DND-41 (cell line): ENCODE measurements at regions not wholly inside any gene's neighbourhood (a gene's known extent, or its start where the extent isn't known, plus 50 kb on each side); places are given as distances from the start of the nearest gene placed in this dataset.

Experiments
- ATAC-seq: fragments of 200-7000 bp; cut with Tn5 transposase; 3 replicates; pipeline ENCODE4 v1.9.1; 2021; ENCODE audit warnings: low read depth; ENCODE audit not compliant: insufficient read depth
- DNase-seq: peaks from one replicate; pipeline ENCODE4 v3.0.0-alpha.2; 2020
- H2AFZ ChIP-seq: 2 replicates; pipeline ENCODE4 v1.6.0; 2012; ENCODE audit warnings: low read depth, low read length
- H3K27ac ChIP-seq: 2 replicates; pipeline ENCODE4 v1.5.1; 2012; ENCODE audit warnings: low read length, inconsistent platforms
- H3K27me3 ChIP-seq: fragments of 200-600 bp; sonication (generic); 2 replicates; pipeline ENCODE4 v1.6.0; 2012; ENCODE audit warnings: low read length, mild to moderate bottlenecking, inconsistent platforms; ENCODE audit not compliant: insufficient read depth, poor library complexity
- H3K36me3 ChIP-seq: 2 replicates; pipeline ENCODE4 v1.5.1; 2012; ENCODE audit warnings: low read length, inconsistent platforms; ENCODE audit not compliant: insufficient read depth
- H3K4me1 ChIP-seq: 2 replicates; pipeline ENCODE4 v1.5.1; 2012; ENCODE audit warnings: mild to moderate bottlenecking, low read length; ENCODE audit not compliant: insufficient read depth
- H3K4me2 ChIP-seq: 2 replicates; pipeline ENCODE4 v1.6.0; 2012; ENCODE audit warnings: mild to moderate bottlenecking, moderate library complexity, low read length, inconsistent platforms; ENCODE audit not compliant: insufficient read depth
- H3K4me3 ChIP-seq, 2 experiments: fragments of 200-600 bp in 1 of 2; shearing (Covaris generic) in 1 of 2; 2 replicates each; pipeline ENCODE4 v1.5.1; 2012 to 2016; ENCODE audit warnings: inconsistent platforms in 2 of 2, low read length in 2 of 2, mild to moderate bottlenecking in 2 of 2, low read depth in 1 of 2, moderate library complexity in 1 of 2
- H3K79me2 ChIP-seq: 2 replicates; pipeline ENCODE4 v1.6.0; 2012; ENCODE audit warnings: low read length, inconsistent platforms; ENCODE audit not compliant: insufficient read depth
- H3K9ac ChIP-seq: 2 replicates; pipeline ENCODE4 v1.6.0; 2012; ENCODE audit warnings: low read depth, mild to moderate bottlenecking, inconsistent platforms, low read length, moderate library complexity
- H3K9me3 ChIP-seq: 2 replicates; pipeline ENCODE4 v1.5.1; 2012; ENCODE audit warnings: low read length, moderate library complexity, mild to moderate bottlenecking, inconsistent platforms; ENCODE audit not compliant: insufficient read depth, severe bottlenecking
- H4K20me1 ChIP-seq: 2 replicates; pipeline ENCODE4 v1.6.0; 2012; ENCODE audit warnings: low read length; ENCODE audit not compliant: insufficient read depth
- EZH2 ChIP-seq: IDR thresholded peaks from 3 replicates; pipeline ENCODE4 v1.6.1; 2012; ENCODE audit warnings: borderline replicate concordance, low read depth, mild to moderate bottlenecking, moderate library complexity, low read length, inconsistent platforms; ENCODE audit not compliant: severe bottlenecking
- TF ChIP-seq, protein P1 (sequence below): IDR thresholded peaks from 2 replicates; pipeline ENCODE4 v1.5.1; 2012; ENCODE audit warnings: borderline replicate concordance, low read length, moderate library complexity, mild to moderate bottlenecking; ENCODE audit not compliant: poor library complexity, severe bottlenecking; ENCODE audit errors: extremely low read depth

DNA sequence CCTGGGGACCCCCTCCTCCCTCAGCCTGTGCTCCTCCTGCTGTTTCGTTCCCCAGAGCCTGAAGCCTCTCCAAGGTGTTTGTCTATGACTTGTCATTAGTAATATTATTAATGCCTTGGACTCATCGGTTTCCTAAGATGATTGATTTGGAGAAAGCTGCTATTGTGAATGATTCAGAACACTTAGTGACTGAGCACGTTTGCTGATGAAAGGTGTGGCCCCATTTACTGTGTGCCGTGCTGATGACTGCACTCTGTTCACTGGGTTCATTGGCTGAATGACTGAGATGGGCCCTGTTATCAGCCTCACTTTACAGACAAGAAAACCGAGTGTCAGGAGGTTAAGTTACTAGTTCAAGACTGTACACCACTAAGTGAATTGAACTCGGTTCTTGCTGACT, 111.4 kb downstream of the SPP2 start:
- TF ChIP-seq, protein P1, sequence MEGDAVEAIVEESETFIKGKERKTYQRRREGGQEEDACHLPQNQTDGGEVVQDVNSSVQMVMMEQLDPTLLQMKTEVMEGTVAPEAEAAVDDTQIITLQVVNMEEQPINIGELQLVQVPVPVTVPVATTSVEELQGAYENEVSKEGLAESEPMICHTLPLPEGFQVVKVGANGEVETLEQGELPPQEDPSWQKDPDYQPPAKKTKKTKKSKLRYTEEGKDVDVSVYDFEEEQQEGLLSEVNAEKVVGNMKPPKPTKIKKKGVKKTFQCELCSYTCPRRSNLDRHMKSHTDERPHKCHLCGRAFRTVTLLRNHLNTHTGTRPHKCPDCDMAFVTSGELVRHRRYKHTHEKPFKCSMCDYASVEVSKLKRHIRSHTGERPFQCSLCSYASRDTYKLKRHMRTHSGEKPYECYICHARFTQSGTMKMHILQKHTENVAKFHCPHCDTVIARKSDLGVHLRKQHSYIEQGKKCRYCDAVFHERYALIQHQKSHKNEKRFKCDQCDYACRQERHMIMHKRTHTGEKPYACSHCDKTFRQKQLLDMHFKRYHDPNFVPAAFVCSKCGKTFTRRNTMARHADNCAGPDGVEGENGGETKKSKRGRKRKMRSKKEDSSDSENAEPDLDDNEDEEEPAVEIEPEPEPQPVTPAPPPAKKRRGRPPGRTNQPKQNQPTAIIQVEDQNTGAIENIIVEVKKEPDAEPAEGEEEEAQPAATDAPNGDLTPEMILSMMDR = no peak
- TF ChIP-seq EZH2 = no peak
- Histone ChIP-seq H3K4me2 (no peak overlapping the region), H3K4me3 (no peak overlapping the region), H3K36me3 (no peaks in the 10 kb centered on the region), H3K79me2 (no peaks in the 10 kb centered on the region), H3K27me3 (no peaks in the 10 kb centered on the region), H2AFZ (no peak overlapping the region), H3K4me1 (peaks cover 28% of the 10 kb centered on the region), H3K27ac (no peak overlapping the region), H3K9ac (no peak overlapping the region), H3K9me3 (no peaks in the 10 kb centered on the region), H4K20me1 (no peaks in the 10 kb centered on the region)
- DNase-seq = no peak
- ATAC-seq = no peak

DNA sequence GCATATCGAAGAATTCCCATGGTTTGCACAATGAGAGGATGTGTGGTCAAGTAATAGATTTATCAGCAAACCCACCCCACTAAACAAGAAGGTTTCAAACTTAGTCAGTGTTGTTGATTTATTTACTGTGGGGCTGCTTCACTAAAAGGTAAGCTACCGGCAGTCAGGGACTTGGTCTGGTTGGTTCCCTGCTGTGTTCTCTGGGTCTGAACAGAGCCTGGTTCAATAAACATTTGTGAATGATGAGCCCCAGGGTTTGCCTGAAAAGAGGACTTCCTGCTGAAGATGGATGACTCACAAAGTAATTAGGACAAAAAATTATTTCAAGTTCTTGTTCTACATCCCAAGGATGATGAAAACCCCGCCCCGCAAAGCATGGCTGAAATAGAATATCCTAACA, 108.3 kb downstream of the SPP2 start:
- ATAC-seq = no peak

DNA sequence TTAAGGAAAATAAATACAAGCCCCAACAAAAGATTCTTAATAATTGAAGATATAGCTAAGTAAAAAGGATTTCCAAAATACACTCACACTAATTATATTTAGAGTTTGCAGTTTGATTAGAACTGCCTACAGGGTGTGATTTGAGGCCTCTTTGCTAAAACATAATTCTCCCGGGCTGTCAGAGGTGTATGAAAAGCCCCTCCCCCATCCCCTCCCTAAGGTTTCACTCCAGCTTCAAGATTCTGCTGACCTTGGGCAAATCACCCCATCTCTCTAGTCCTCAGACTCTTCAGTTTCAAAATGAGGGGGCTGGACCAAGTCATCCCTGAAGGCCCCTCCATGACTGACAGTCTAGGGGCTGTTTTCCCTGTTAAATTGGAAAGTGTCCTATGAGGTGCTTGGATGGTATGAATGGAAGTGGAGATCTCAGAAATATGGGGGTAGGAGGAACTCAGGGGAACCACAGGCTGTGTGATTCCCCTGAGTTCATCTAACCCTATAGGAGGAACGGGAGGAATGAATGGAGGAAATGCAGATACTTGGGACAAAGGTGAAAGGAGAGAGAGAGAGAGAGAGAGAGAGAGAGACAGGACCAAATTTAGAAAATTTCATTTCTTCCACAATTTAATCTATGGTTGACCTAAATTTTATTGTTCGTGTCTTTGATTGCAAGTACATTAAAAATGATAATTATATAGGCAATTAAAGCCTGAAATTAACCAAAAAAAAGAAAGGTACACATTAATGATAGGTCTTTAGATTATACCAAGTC, 107.5 kb downstream of the SPP2 start:
- H2AFZ ChIP-seq = no peak overlapping the region
- no peak overlapping the region for H3K9ac ChIP-seq
- no peak overlapping the region for H3K4me3 ChIP-seq
- DNase-seq = no peak
- no peaks in the 10 kb centered on the region for H3K79me2 ChIP-seq
- TF ChIP-seq EZH2 = no peak
- TF ChIP-seq, protein P1 = no peak
- no peaks in the 10 kb centered on the region for H4K20me1 ChIP-seq
- no peaks in the 10 kb centered on the region for H3K27me3 ChIP-seq
- no peaks in the 10 kb centered on the region for H3K9me3 ChIP-seq
- no peaks in the 10 kb centered on the region for H3K36me3 ChIP-seq
- H3K27ac ChIP-seq = no peak overlapping the region
- H3K4me1 ChIP-seq = no peaks in the 10 kb centered on the region
- ATAC-seq = no peak
- H3K4me2 ChIP-seq = no peak overlapping the region

More for the DNA sequence above, 108.3 kb downstream of the SPP2 start:
- no peak overlapping the region for H3K4me3 ChIP-seq
- no peaks in the 10 kb centered on the region for H3K79me2 ChIP-seq
- H3K27ac ChIP-seq = no peak overlapping the region
- H3K4me1 ChIP-seq = peaks cover 2% of the 10 kb centered on the region
- H3K36me3 ChIP-seq = no peaks in the 10 kb centered on the region
- no peak overlapping the region for H2AFZ ChIP-seq
- H4K20me1 ChIP-seq = no peaks in the 10 kb centered on the region
- no peaks in the 10 kb centered on the region for H3K9me3 ChIP-seq
- H3K9ac ChIP-seq = no peak overlapping the region
- DNase-seq = no peak
- no peaks in the 10 kb centered on the region for H3K27me3 ChIP-seq
- no peak overlapping the region for H3K4me2 ChIP-seq
- TF ChIP-seq, protein P1 = no peak
- no peak for TF ChIP-seq EZH2
